Gastroesophageal sphincter (tissue), 4 donors: ENCODE measurements at regions not wholly inside any gene's neighbourhood (a gene's known extent, or its start where the extent isn't known, plus 50 kb on each side); places are given as distances from the start of the nearest gene placed in this dataset.

Source experiments
- ATAC-seq: fragments of 150-250 bp; one replicate; pipeline ENCODE4 v1.9.1; 2016; ENCODE audit warnings: mild to moderate bottlenecking, moderate library complexity
- H3K27ac ChIP-seq, 4 donors: fragments of 200-600 bp; sonication (generic) in 3 of 4; 1 replicate in 3 of 4; 2 replicates in 1 of 4; pipeline ENCODE4 v1.5.1; 2016 to 2019
- H3K27me3 ChIP-seq: fragments of 200-600 bp; sonication (generic); one replicate; pipeline ENCODE4 v1.5.1; 2019
- H3K36me3 ChIP-seq, 2 donors: fragments of 200-600 bp; sonication (generic); one replicate each; pipeline ENCODE4 v1.5.1; 2019; ENCODE audit warnings: control low read depth in 1 of 2
- H3K4me1 ChIP-seq, 3 donors: fragments of 200-600 bp; sonication (generic); 1 replicate in 2 of 3; 2 replicates in 1 of 3; pipeline ENCODE4 v1.5.1; 2016 to 2019; ENCODE audit warnings: control low read depth in 2 of 3
- H3K4me3 ChIP-seq, 2 donors: fragments of 200-600 bp; sonication (generic); one replicate each; pipeline ENCODE4 v1.5.1; 2019; ENCODE audit warnings: mild to moderate bottlenecking in 1 of 2, moderate library complexity in 1 of 2
- H3K9me3 ChIP-seq, 3 donors: fragments of 200-600 bp; sonication (generic); one replicate each; pipeline ENCODE4 v1.5.1; 2017 to 2019; ENCODE audit warnings: control low read depth in 2 of 3
- CTCF ChIP-seq, 4 experiments: fragments of 200-600 bp in 2 of 4; fragments of 450-650 bp in 2 of 4; sonication (generic) in 1 of 4; IDR thresholded peaks; one replicate each; pipeline ENCODE4 v1.5.1; 2017 to 2019; ENCODE audit warnings: antibody characterized with exemption in 4 of 4, mild to moderate bottlenecking in 2 of 4, moderate library complexity in 2 of 4
- EP300 ChIP-seq: sonication (generic); formaldehyde crosslinking; IDR thresholded peaks from one replicate; pipeline ENCODE4 v1.6.1; 2017; ENCODE audit warnings: antibody characterized with exemption, mild to moderate bottlenecking
- POLR2A ChIP-seq, 2 donors: fragments of 450-650 bp; IDR thresholded peaks; one replicate each; pipeline ENCODE4 v1.6.1; 2017; ENCODE audit warnings: antibody characterized with exemption in 2 of 2, mild to moderate bottlenecking in 2 of 2, moderate library complexity in 1 of 2
- POLR2AphosphoS5 ChIP-seq: sonication (generic); formaldehyde crosslinking; IDR thresholded peaks from one replicate; pipeline ENCODE4 v1.6.1; 2017; ENCODE audit warnings: antibody characterized with exemption
- WGBS, 2 donors: methylation state at CpG; one replicate each; pipeline ENCODE4 v1.1.5; 2018; ENCODE audit warnings: low coverage in 1 of 2; 5-methylcytosine and 5-hydroxymethylcytosine counted together

- TF ChIP-seq CTCF (IDR thresholded peaks at IDR 0.05) (no peak), EP300 (no peak), POLR2A (IDR thresholded peaks at IDR 0.05) (no peak), POLR2AphosphoS5 (no peak)
- ATAC-seq: no peak
- Histone ChIP-seq H3K27ac (no peak overlapping the region), H3K4me1 (no peaks in the 10 kb centered on the region), H3K4me3 (no peak overlapping the region), H3K9me3 (peaks cover 0 to 13% (median 0%) of the 10 kb centered on the region in 3 donors), H3K36me3 (no peaks in the 10 kb centered on the region), H3K27me3 (no peaks in the 10 kb centered on the region)
- WGBS, 2 donors: 71 to 87% methylated on average over 9 to 11 of the region's 13 CpGs
These were observed 317.2 kb downstream of the SHANK2 start for GRCh38 chr11:70935006-70935768.

GRCh38 chr11:70942593-70942992 lies 309.8 kb downstream of the SHANK2 start:
- Histone ChIP-seq H3K4me3 (no peak overlapping the region), H3K4me1 (no peaks in the 10 kb centered on the region), H3K27me3 (peaks cover 7% of the 10 kb centered on the region), H3K36me3 (no peaks in the 10 kb centered on the region), H3K27ac (no peak overlapping the region), H3K9me3 (peaks cover 0 to 45% (median 0%) of the 10 kb centered on the region in 3 donors)
- ATAC-seq: no peak
- TF ChIP-seq POLR2A (IDR thresholded peaks at IDR 0.05) (no peak), CTCF (IDR thresholded peaks at IDR 0.05) (no peak), POLR2AphosphoS5 (no peak), EP300 (no peak)
- WGBS, 2 donors: 50 to 100% methylated on average over 1 of the region's 1 CpG

- Histone ChIP-seq H3K27me3 (peaks cover 7% of the 10 kb centered on the region), H3K4me3 (no peak overlapping the region), H3K27ac (no peak overlapping the region), H3K36me3 (no peaks in the 10 kb centered on the region), H3K4me1 (no peaks in the 10 kb centered on the region), H3K9me3 (peaks cover 0 to 35% (median 0%) of the 10 kb centered on the region in 3 donors)
- 88 to 94% methylated on average over 6 to 11 of the region's 11 CpGs for WGBS, 2 donors
- ATAC-seq: no peak
- TF ChIP-seq EP300 (no peak), POLR2A (IDR thresholded peaks at IDR 0.05) (no peak), CTCF (IDR thresholded peaks at IDR 0.05) (no peak), POLR2AphosphoS5 (no peak)
These were observed 308.2 kb downstream of the SHANK2 start for GRCh38 chr11:70944141-70944540.

GRCh38 chr11:70944636-70945035 lies 307.7 kb downstream of the SHANK2 start:
- Histone ChIP-seq H3K27ac (no peak overlapping the region), H3K36me3 (no peaks in the 10 kb centered on the region), H3K27me3 (peaks cover 7% of the 10 kb centered on the region), H3K9me3 (peaks cover 0 to 32% (median 0%) of the 10 kb centered on the region in 3 donors), H3K4me1 (no peaks in the 10 kb centered on the region), H3K4me3 (no peak overlapping the region)
- 91 to 100% methylated on average over 2 of the region's 2 CpGs for WGBS, 2 donors
- TF ChIP-seq EP300 (no peak), POLR2AphosphoS5 (no peak), POLR2A (IDR thresholded peaks at IDR 0.05) (no peak), CTCF (IDR thresholded peaks at IDR 0.05) (no peak)
- no peak for ATAC-seq

GRCh38 chr11:70948398-70948797 lies 304.0 kb downstream of the SHANK2 start:
- peaks cover 0 to 4% (median 0%) of the 10 kb centered on the region in 3 donors for H3K9me3 ChIP-seq
- H3K27me3 ChIP-seq: peaks cover 7% of the 10 kb centered on the region
- no peak overlapping the region for H3K4me3 ChIP-seq
- no peaks in the 10 kb centered on the region for H3K4me1 ChIP-seq
- WGBS, 2 donors: 83 to 91% methylated on average over 4 to 7 of the region's 13 CpGs
- no peak for TF ChIP-seq POLR2AphosphoS5
- TF ChIP-seq EP300: no peak
- no peak for TF ChIP-seq POLR2A (IDR thresholded peaks at IDR 0.05)
- no peak for TF ChIP-seq CTCF (IDR thresholded peaks at IDR 0.05)
- ATAC-seq: no peak
- no peaks in the 10 kb centered on the region for H3K36me3 ChIP-seq
- no peak overlapping the region for H3K27ac ChIP-seq
